K562 (cell line): ENCODE measurements at regions not wholly inside any gene's neighbourhood (a gene's known extent, or its start where the extent isn't known, plus 50 kb on each side); places are given as distances from the start of the nearest gene placed in this dataset.
A peak's percentile ranks its signal among the peaks of the same experiment; 100 is the strongest.

Experiments used
- ATAC-seq: fragments of 200-7000 bp; cut with Tn5 transposase; 3 replicates; pipeline ENCODE4 v1.9.1; 2020; ENCODE audit warnings: moderate library complexity
- BruUV-seq: library from RNA; stranded (reverse); fragments of 400-500 nt; replicated peaks from 2 replicates; lab custom pipeline; 2021; lab: Mats Ljungman, UMichigan
- CTCF ChIA-PET: fragments of 300-600 bp; formaldehyde crosslinking; extraction: SDS; loops from one replicate; lab custom pipeline; 2021; ENCODE audit warnings: low intra/inter-chr PET ratio; lab: Yijun Ruan, JAX
- POLR2A ChIA-PET: fragments of 300-600, 350-650 bp; sonication (Branson Sonifier 250); formaldehyde crosslinking; extraction: SDS; loops from one replicate; lab custom pipeline; 2021; ENCODE audit warnings: antibody characterized with exemption, inconsistent platforms; lab: Yijun Ruan, JAX
- DNase-seq, 4 experiments: peaks; one replicate each; pipeline versions ENCODE4 v3.0.0 to v3.0.0-alpha.2; 2011 to 2018; ENCODE audit warnings: low spot score in 3 of 4, mixed read lengths in 3 of 4; ENCODE audit errors: extremely low read depth in 1 of 4
- FAIRE-seq: peaks from 2 replicates; lab custom pipeline; 2011; peaks lifted over from hg19 to GRCh38; lab: Jason Lieb, UNC
- H2AFZ ChIP-seq: 2 replicates; pipeline ENCODE4 v1.6.0; 2011; ENCODE audit warnings: low read depth, low read length, control low read depth, inconsistent platforms
- H3K27ac ChIP-seq: fragments of 200-600 bp; 3 replicates; pipeline ENCODE4 v1.8.0; 2011; ENCODE audit warnings: low read depth, mild to moderate bottlenecking, control low read depth, inconsistent platforms, low read length, moderate library complexity, mixed read lengths; ENCODE audit errors: extremely low read depth
- H3K27me3 ChIP-seq, 2 experiments: fragments of 300-600 bp in 1 of 2; 2 replicates in 1 of 2; 3 replicates in 1 of 2; pipeline versions ENCODE4 v1.6.0 to v1.8.0; 2011; ENCODE audit warnings: inconsistent platforms in 2 of 2, low read length in 2 of 2, mild to moderate bottlenecking in 1 of 2, mixed read lengths in 1 of 2, moderate library complexity in 1 of 2; ENCODE audit not compliant: control insufficient read depth in 2 of 2, insufficient read depth in 2 of 2
- H3K36me3 ChIP-seq: fragments of 300-600 bp; 3 replicates; pipeline ENCODE4 v1.8.0; 2011; ENCODE audit warnings: mild to moderate bottlenecking, low read length, inconsistent platforms; ENCODE audit not compliant: control insufficient read depth, insufficient read depth
- H3K4me1 ChIP-seq, 2 experiments: fragments of 200-600 bp in 1 of 2; replicated peaks in 1 of 2; 2 replicates in 1 of 2; 3 replicates in 1 of 2; pipeline versions ENCODE4 v1.5.1 to v1.8.0; 2011; ENCODE audit warnings: inconsistent platforms in 2 of 2, low read length in 2 of 2, mild to moderate bottlenecking in 1 of 2, mixed read lengths in 1 of 2, moderate library complexity in 1 of 2; ENCODE audit not compliant: control insufficient read depth in 2 of 2, insufficient read depth in 2 of 2
- H3K4me2 ChIP-seq: 2 replicates; pipeline ENCODE4 v1.6.1; 2011; ENCODE audit warnings: low read length, control low read depth, inconsistent platforms, mixed read lengths; ENCODE audit not compliant: insufficient read depth
- H3K4me3 ChIP-seq: fragments of 200-600 bp; sonication (generic), shearing (Covaris generic); 2 replicates; pipeline ENCODE4 v1.5.1; 2016; ENCODE audit warnings: control low read depth, inconsistent platforms
- H3K79me2 ChIP-seq: fragments of 200-600 bp; 3 replicates; pipeline ENCODE4 v1.8.0; 2011; ENCODE audit warnings: low read length, inconsistent platforms; ENCODE audit not compliant: control insufficient read depth, insufficient read depth
- H3K9ac ChIP-seq, 2 experiments: 2 replicates each; pipeline versions ENCODE4 v1.6.0 to v1.6.1; 2011; ENCODE audit warnings: low read depth in 2 of 2, low read length in 2 of 2, control low read depth in 1 of 2, inconsistent platforms in 1 of 2, mild to moderate bottlenecking in 1 of 2, mixed read lengths in 1 of 2; ENCODE audit not compliant: insufficient read depth in 1 of 2
- H3K9me1 ChIP-seq: one replicate; pipeline ENCODE4 v1.6.0; 2011; ENCODE audit warnings: inconsistent platforms, mild to moderate bottlenecking, low read length, moderate library complexity; ENCODE audit not compliant: control insufficient read depth, insufficient read depth
- H3K9me3 ChIP-seq: replicated peaks from 2 replicates; pipeline ENCODE4 v1.5.1; 2011; ENCODE audit warnings: low read depth, low read length, inconsistent platforms; ENCODE audit not compliant: control insufficient read depth, insufficient read depth
- H4K20me1 ChIP-seq: replicated peaks from 2 replicates; pipeline ENCODE4 v1.6.1; 2011; ENCODE audit warnings: low read length, inconsistent platforms, mixed read lengths; ENCODE audit not compliant: control insufficient read depth, insufficient read depth
- CEBPG ChIP-seq, 3 experiments: fragments of 200-800 bp in 1 of 3; sonication (Bioruptor generic) in 1 of 3; sonication (generic) in 1 of 3; formaldehyde crosslinking in 1 of 3; IDR thresholded peaks in 2 of 3; conservative IDR thresholded peaks in 1 of 3; 2 replicates each; pipeline versions ENCODE4 v1.6.1 to v1.8.0; 2016 to 2022; ENCODE audit warnings: missing compliant biosample characterization in 2 of 3, missing genetic modification characterization in 2 of 3, mild to moderate bottlenecking in 1 of 3, missing genetic modification reagents in 1 of 3
- WGBS: fragments of 100-300 bp; shearing (Covaris generic); methylation state at CpG from one replicate; pipeline ENCODE4 v1.1.6; 2016; ENCODE audit warnings: low coverage, mixed read lengths; ENCODE audit not compliant: insufficient coverage; ENCODE audit errors: missing lambda C conversion rate; 5-methylcytosine and 5-hydroxymethylcytosine counted together
- in situ Hi-C: fragments of 300-500 bp; cut with MboI; formaldehyde crosslinking; loops from 4 replicates; pipeline ENCODE4 v1.15.0; 2018; ENCODE audit warnings: inconsistent platforms, mixed read lengths
- intact Hi-C: fragments of 100-400 bp; cut with micrococcal nuclease; formaldehyde crosslinking; loops from 2 replicates; pipeline ENCODE4 v1.14.2; 2022
- TF ChIP-seq, protein P1 (sequence below): fragments of 200-800 bp; sonication (Bioruptor generic); IDR thresholded peaks from 2 replicates; pipeline ENCODE4 v1.6.1; 2016; ENCODE audit warnings: missing genetic modification characterization, missing compliant biosample characterization

GRCh38 chr4:174436377-174436776 lies 85.9 kb downstream of the HPGD start:
- ATAC-seq (no peak), FAIRE-seq (no peak), DNase-seq (no peak)
- Histone ChIP-seq H3K27me3 (no peaks in the 10 kb centered on the region), H3K79me2 (no peaks in the 10 kb centered on the region), H3K9me1 (no peaks in the 10 kb centered on the region), H3K9ac (no peak overlapping the region), H3K4me1 (0 out of 5 replicates have a peak, but pooled peaks cover 0 to 4% of the 10 kb centered on the region in 2 experiments), H3K36me3 (no peaks in the 10 kb centered on the region), H3K4me3 (no peak overlapping the region), H3K27ac (no peak overlapping the region), H3K4me2 (no peak overlapping the region), H2AFZ (no peak overlapping the region), H3K9me3 (no peaks in the 10 kb centered on the region), H4K20me1 (no peaks in the 10 kb centered on the region)
- BruUV-seq: no TSS peak
- 86% methylated on average over 1 of the region's 1 CpG for WGBS
- in situ Hi-C loops (no loop called here), intact Hi-C loops (no loop called here)
- CTCF ChIA-PET: no interaction called here
- POLR2A ChIA-PET: no interaction called here
- TF ChIP-seq, protein P1, sequence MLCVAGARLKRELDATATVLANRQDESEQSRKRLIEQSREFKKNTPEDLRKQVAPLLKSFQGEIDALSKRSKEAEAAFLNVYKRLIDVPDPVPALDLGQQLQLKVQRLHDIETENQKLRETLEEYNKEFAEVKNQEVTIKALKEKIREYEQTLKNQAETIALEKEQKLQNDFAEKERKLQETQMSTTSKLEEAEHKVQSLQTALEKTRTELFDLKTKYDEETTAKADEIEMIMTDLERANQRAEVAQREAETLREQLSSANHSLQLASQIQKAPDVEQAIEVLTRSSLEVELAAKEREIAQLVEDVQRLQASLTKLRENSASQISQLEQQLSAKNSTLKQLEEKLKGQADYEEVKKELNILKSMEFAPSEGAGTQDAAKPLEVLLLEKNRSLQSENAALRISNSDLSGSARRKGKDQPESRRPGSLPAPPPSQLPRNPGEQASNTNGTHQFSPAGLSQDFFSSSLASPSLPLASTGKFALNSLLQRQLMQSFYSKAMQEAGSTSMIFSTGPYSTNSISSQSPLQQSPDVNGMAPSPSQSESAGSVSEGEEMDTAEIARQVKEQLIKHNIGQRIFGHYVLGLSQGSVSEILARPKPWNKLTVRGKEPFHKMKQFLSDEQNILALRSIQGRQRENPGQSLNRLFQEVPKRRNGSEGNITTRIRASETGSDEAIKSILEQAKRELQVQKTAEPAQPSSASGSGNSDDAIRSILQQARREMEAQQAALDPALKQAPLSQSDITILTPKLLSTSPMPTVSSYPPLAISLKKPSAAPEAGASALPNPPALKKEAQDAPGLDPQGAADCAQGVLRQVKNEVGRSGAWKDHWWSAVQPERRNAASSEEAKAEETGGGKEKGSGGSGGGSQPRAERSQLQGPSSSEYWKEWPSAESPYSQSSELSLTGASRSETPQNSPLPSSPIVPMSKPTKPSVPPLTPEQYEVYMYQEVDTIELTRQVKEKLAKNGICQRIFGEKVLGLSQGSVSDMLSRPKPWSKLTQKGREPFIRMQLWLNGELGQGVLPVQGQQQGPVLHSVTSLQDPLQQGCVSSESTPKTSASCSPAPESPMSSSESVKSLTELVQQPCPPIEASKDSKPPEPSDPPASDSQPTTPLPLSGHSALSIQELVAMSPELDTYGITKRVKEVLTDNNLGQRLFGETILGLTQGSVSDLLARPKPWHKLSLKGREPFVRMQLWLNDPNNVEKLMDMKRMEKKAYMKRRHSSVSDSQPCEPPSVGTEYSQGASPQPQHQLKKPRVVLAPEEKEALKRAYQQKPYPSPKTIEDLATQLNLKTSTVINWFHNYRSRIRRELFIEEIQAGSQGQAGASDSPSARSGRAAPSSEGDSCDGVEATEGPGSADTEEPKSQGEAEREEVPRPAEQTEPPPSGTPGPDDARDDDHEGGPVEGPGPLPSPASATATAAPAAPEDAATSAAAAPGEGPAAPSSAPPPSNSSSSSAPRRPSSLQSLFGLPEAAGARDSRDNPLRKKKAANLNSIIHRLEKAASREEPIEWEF (CRISPR knock-in tag): peak; percentile 94
- TF ChIP-seq CEBPG (CRISPR knock-in tag; IDR thresholded peaks at IDR 0.05) (no peak), CEBPG (tag; conservative IDR thresholded peaks at IDR 0.05 in 1 of 2, IDR thresholded peaks at IDR 0.05 in 1 of 2) (no peak)
